Activated CD8-positive, alpha-beta T cell treated with anti-CD3 and anti-CD28 coated beads, Interleukin-2, amount 10 ng/mL, durations not matched to agents 7 days and 5 days (primary cell): ENCODE measurements at regions not wholly inside any gene's neighbourhood (a gene's known extent, or its start where the extent isn't known, plus 50 kb on each side); places are given as distances from the start of the nearest gene placed in this dataset.
A peak's percentile ranks its signal among the peaks of the same experiment; 100 is the strongest.
"Not testable (repeated sequence)": the region's sequence is repeated elsewhere in the genome, so short reads cannot be mapped to it uniquely, and the experiment has no call there.

Experiments used
- ATAC-seq: fragments of 150-1000 bp; cut with Tn5 transposase; one replicate; pipeline ENCODE4 v1.10.0; 2021; ENCODE audit warnings: moderate library complexity
- CTCF ChIA-PET: fragments of 350-600 bp; sonication (Branson Sonifier 250); formaldehyde crosslinking; loops from one replicate; lab custom pipeline; 2021; ENCODE audit warnings: antibody characterized with exemption; lab: Charles Lee
- POLR2A ChIA-PET: fragments of 350-600 bp; sonication (Branson Sonifier 250); formaldehyde crosslinking; loops from one replicate; lab custom pipeline; 2021; ENCODE audit warnings: antibody characterized with exemption; lab: Charles Lee
- DNase-seq: peaks from one replicate; pipeline ENCODE4 v3.0.0-alpha.2; 2020
- H3K27ac Mint-ChIP-seq: one replicate; pipeline ENCODE4 v1.8.0; 2021; ENCODE audit warnings: mild to moderate bottlenecking, mixed read lengths
- H3K27me3 Mint-ChIP-seq: one replicate; pipeline ENCODE4 v1.8.0; 2021; ENCODE audit warnings: low read depth, mixed read lengths
- H3K36me3 Mint-ChIP-seq: one replicate; pipeline ENCODE4 v1.8.0; 2021; ENCODE audit warnings: low read depth, mixed read lengths
- H3K4me1 Mint-ChIP-seq: one replicate; pipeline ENCODE4 v1.8.0; 2021; ENCODE audit warnings: low read depth, mixed read lengths
- H3K4me3 Mint-ChIP-seq: one replicate; pipeline ENCODE4 v1.8.0; 2021; ENCODE audit warnings: mild to moderate bottlenecking, mixed read lengths
- H3K9me3 Mint-ChIP-seq: one replicate; pipeline ENCODE4 v1.8.0; 2022; ENCODE audit warnings: mixed read lengths; ENCODE audit not compliant: insufficient read depth

- POLR2A ChIA-PET: no interaction called here
- no peaks in the 10 kb centered on the region for H3K36me3 Mint-ChIP-seq
- no peaks in the 10 kb centered on the region for H3K27me3 Mint-ChIP-seq
- no peak overlapping the region for H3K4me3 Mint-ChIP-seq
- no peaks in the 10 kb centered on the region for H3K9me3 Mint-ChIP-seq
- CTCF ChIA-PET: no interaction called here
- ATAC-seq: no peak
- no peak for DNase-seq
- H3K27ac Mint-ChIP-seq: no peak overlapping the region
- H3K4me1 Mint-ChIP-seq: no peaks in the 10 kb centered on the region
Measured at GRCh38 chr7:1352656-1353271, 106.5 kb downstream of the MICALL2 start.

GRCh38 chr7:1354661-1355567 is 104.4 kb downstream of the MICALL2 start:
- ATAC-seq (no peak), DNase-seq (no peak)
- ChIA-PET CTCF (no interaction called here), POLR2A (no interaction called here)
- H3K27me3 Mint-ChIP-seq: no peaks in the 10 kb centered on the region
- H3K9me3 Mint-ChIP-seq: no peaks in the 10 kb centered on the region
- no peaks in the 10 kb centered on the region for H3K4me1 Mint-ChIP-seq
- H3K36me3 Mint-ChIP-seq: no peaks in the 10 kb centered on the region
- H3K4me3 Mint-ChIP-seq: no peak overlapping the region
- no peak overlapping the region for H3K27ac Mint-ChIP-seq

DNA sequence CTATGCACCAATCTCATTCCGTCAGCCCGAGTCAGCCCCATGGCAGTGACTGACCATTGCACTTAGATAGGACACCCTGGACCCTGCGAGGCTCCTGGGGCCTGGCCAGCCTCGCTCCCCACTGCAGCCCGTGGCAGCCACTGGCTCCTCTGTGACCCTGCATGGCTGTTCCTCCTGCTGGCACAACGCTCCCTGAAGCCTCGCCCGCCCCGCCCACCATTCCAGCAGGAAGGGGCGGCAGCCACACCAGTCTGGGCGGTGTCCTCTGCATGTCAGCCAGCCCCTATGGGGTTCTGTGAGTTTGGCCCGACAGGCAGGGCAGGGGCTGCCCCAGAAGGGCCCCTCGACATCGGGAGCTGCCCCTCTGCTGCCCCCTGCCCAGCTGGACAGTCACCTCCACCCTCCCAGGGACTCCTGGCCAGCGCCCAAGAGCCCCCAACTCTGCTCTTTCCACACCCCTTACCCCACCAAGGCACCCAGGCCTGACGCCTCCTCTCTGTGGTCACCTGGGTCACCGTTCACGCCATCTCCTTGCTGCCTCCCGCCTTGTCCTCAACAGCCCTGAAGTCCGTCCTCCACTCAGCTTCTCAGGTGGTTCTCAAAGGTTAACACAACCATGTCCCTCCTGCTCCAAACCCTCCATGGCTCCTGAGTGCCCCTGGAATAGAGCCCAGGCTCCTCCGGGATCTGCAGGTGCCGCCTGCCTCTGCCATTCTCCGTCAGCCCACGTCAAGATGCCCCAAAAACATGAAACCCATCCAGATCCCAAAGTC is 103.5 kb downstream of the MICALL2 start:
- no peak for DNase-seq
- H3K9me3 Mint-ChIP-seq: no peaks in the 10 kb centered on the region
- CTCF ChIA-PET: no interaction called here

GRCh38 chr7:1356853-1357252 is 102.4 kb downstream of the MICALL2 start:
- CTCF ChIA-PET, H3K27me3 Mint-ChIP-seq, ATAC-seq, H3K4me3 Mint-ChIP-seq, H3K36me3 Mint-ChIP-seq, H3K4me1 Mint-ChIP-seq, H3K27ac Mint-ChIP-seq, H3K9me3 Mint-ChIP-seq, DNase-seq, POLR2A ChIA-PET: not testable (repeated sequence)

More for the DNA sequence above, 103.5 kb downstream of the MICALL2 start:
- POLR2A ChIA-PET: no interaction called here
- ATAC-seq: no peak
- no peaks in the 10 kb centered on the region for H3K36me3 Mint-ChIP-seq
- H3K27ac Mint-ChIP-seq: no peak overlapping the region
- H3K27me3 Mint-ChIP-seq: no peaks in the 10 kb centered on the region
- no peak overlapping the region for H3K4me3 Mint-ChIP-seq
- H3K4me1 Mint-ChIP-seq: no peaks in the 10 kb centered on the region

GRCh38 chr7:1357260-1357600 is 102.0 kb downstream of the MICALL2 start:
- H3K27me3 Mint-ChIP-seq, H3K27ac Mint-ChIP-seq, ATAC-seq, POLR2A ChIA-PET, H3K36me3 Mint-ChIP-seq, H3K4me1 Mint-ChIP-seq, H3K4me3 Mint-ChIP-seq, CTCF ChIA-PET, H3K9me3 Mint-ChIP-seq, DNase-seq: not testable (repeated sequence)

GRCh38 chr7:1357601-1358271 is 101.5 kb downstream of the MICALL2 start:
- POLR2A ChIA-PET: no interaction called here
- peak; percentile 44 for ATAC-seq
- CTCF ChIA-PET: no interaction called here
- Mint-ChIP-seq H3K27ac (no peak overlapping the region), H3K27me3 (no peaks in the 10 kb centered on the region), H3K9me3 (no peaks in the 10 kb centered on the region), H3K4me1 (no peaks in the 10 kb centered on the region), H3K36me3 (no peaks in the 10 kb centered on the region), H3K4me3 (no peak overlapping the region)
- peak; percentile 27 for DNase-seq

- Mint-ChIP-seq H3K36me3 (no peaks in the 10 kb centered on the region), H3K27ac (no peak overlapping the region), H3K27me3 (no peaks in the 10 kb centered on the region), H3K4me3 (no peak overlapping the region), H3K9me3 (no peaks in the 10 kb centered on the region), H3K4me1 (no peaks in the 10 kb centered on the region)
- ChIA-PET CTCF (no interaction called here), POLR2A (no interaction called here)
- DNase-seq (no peak), ATAC-seq (no peak)
Measured at GRCh38 chr7:1358376-1359050, 100.8 kb downstream of the MICALL2 start.

- ChIA-PET POLR2A (no interaction called here), CTCF (no interaction called here)
- H3K9me3 Mint-ChIP-seq: no peaks in the 10 kb centered on the region
- no peaks in the 10 kb centered on the region for H3K36me3 Mint-ChIP-seq
- no peaks in the 10 kb centered on the region for H3K4me1 Mint-ChIP-seq
- ATAC-seq (no peak), DNase-seq (no peak)
- no peak overlapping the region for H3K27ac Mint-ChIP-seq
- H3K4me3 Mint-ChIP-seq: no peak overlapping the region
- no peaks in the 10 kb centered on the region for H3K27me3 Mint-ChIP-seq
Measured at GRCh38 chr7:1359051-1359400, 100.2 kb downstream of the MICALL2 start.

DNA sequence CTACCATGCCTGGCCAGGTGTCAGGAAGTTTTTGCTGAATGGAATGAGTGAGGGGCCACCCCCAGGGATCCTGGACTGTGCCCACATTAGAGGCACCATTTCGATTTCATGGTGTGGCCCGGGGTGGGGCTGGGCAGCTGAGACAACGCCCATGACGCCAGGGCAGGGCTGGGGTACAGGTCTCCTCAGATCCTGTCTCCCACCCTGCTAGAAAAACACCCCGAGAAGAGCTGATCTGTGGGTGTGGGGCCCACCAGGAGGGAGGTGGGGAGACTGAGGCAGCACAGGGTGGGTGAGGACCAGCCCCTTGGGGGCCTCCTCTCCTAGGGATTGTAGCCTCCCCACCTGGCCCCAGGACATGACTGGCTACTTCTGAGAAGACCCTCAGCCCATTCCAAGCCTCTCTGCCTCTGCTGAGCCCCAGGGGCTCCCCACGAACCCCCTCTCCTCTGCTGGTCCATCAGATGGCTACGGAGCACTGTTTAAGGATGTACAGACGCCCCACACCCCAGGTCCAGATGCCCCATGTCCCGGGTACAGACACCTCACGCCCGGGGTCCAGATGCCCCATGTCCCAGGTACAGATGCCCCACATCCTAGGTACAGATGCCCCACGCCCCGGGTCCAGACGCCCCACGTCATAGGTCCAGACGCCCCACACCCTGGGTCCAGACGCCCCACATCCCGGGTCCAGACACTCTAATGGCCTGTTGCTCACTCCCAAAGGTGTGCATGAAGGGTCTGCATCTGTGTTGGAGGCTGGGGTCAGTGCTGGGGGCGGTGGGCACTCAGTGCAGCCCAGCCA is 99.4 kb downstream of the MICALL2 start:
- H3K4me3 Mint-ChIP-seq: no peak overlapping the region
- H3K36me3 Mint-ChIP-seq: no peaks in the 10 kb centered on the region
- no peaks in the 10 kb centered on the region for H3K27me3 Mint-ChIP-seq
- no peak overlapping the region for H3K27ac Mint-ChIP-seq
- CTCF ChIA-PET: no interaction called here
- POLR2A ChIA-PET: no interaction called here
- no peaks in the 10 kb centered on the region for H3K4me1 Mint-ChIP-seq
- H3K9me3 Mint-ChIP-seq: no peaks in the 10 kb centered on the region
- DNase-seq (no peak), ATAC-seq (no peak)

GRCh38 chr7:1360521-1360971 is 98.7 kb downstream of the MICALL2 start:
- H3K27me3 Mint-ChIP-seq: no peaks in the 10 kb centered on the region
- DNase-seq (no peak), ATAC-seq (no peak)
- ChIA-PET CTCF (no interaction called here), POLR2A (no interaction called here)
- no peaks in the 10 kb centered on the region for H3K9me3 Mint-ChIP-seq
- H3K27ac Mint-ChIP-seq: no peak overlapping the region
- no peak overlapping the region for H3K4me3 Mint-ChIP-seq
- H3K4me1 Mint-ChIP-seq: no peaks in the 10 kb centered on the region
- no peaks in the 10 kb centered on the region for H3K36me3 Mint-ChIP-seq
